ENCODE measurements at regions not wholly inside any gene's neighbourhood (a gene's known extent, or its start where the extent isn't known, plus 50 kb on each side); places are given as distances from the start of the nearest gene placed in this dataset.

- TF ChIP-seq CTCF (IDR thresholded peaks at IDR 0.05): no peak
- no peak for TF ChIP-seq ZFX (IDR thresholded peaks at IDR 0.05; ENCODE audit: borderline replicate concordance)
Measured at GRCh38 chr10:3480281-3480989, 304.6 kb downstream of the KLF6 start.

All from 22Rv1 (cell line).